HK-2 (cell line): ENCODE measurements at regions not wholly inside any gene's neighbourhood (a gene's known extent, or its start where the extent isn't known, plus 50 kb on each side); places are given as distances from the start of the nearest gene placed in this dataset.

Experiments used
- DNase-seq: peaks from one replicate; pipeline ENCODE4 v3.0.0-alpha.2; 2018; ENCODE audit not compliant: unreplicated experiment

DNA sequence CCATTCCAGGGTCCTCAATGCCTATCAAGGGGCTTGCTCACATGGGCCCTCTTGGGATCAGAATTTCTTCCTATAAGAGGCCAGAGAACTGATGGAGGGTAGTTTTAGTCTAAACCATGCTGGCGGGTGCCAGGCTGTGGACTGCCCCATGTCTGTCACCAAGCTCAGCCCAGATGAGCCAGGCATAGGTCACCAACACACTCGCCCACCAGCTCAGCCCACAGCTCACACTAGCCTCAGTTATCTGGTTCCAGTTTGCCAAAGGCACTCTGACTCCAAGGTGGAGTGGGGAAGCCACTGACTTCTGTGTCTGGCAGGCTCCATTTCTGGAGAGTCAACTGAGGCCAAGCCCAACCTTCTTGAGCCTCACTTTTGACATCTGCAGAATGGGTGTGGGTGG, 50.7 kb upstream of the INSYN1 start:
- no peak for DNase-seq

DNA sequence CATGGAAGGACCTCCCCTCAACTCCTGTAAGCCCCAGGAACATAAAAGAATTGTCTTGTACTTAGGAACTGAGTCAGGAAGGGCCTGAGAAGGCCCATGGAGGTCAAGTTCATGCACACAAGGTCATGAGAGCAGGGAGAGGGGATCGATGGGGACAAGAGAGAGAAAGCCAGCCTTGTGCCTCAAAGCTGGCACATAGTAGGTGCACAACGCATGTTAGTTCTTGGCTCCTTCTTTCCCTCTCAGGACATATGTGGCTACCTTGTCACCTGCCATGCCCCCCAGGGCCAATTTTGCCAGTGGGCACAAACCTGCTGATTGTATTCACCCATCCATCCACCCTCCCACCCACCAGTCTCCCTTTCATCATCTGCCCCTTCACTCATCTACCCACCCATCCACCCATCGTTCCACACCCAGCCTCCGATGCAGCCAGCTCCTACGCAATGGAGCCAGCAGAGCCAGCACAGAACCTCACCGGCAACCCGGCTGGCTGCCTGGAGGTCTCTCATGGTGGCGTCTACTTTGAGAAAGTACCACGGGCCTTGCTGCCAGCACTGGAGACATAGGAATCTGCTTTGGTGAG, 52.4 kb upstream of the INSYN1 start:
- DNase-seq, result no peak

DNA sequence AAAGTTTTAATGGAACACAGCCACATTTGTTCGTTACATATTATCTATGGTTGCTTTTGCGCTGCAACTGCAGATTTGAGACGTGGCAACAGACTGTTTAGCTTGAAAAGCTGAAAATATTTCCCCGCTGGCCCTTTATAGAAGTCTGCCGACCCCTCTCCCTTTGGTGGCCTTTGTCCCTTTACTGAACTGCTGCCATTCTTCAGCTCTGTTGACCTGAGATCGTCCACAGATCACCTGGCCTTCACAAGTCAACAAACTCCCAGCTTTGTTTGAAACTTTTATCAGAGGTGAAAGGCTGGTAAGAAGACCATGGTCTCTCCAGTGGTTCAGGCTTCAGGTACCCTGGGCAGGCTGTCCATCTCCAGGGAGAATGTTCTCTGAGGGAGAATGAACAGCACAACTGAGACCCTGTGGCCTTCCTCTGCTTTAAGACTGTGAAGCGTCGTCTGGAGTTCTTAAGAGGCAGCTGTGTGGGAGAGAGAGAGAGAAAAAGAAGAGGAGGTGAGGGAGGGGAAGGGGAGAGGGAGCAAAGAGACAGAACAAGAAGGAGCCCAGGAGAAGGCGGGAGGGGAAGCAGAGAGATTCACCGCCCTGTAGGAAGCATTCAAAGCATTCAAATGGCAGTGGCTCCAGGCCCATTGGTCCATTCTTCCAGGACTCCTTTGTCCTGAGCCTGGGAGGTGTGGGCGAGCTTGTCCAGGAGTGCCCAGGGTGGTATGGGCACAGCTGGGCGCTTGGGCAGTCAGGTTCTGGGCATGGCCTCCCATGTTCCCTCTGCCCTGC, 53.7 kb upstream of the INSYN1 start:
- no peak for DNase-seq

DNA sequence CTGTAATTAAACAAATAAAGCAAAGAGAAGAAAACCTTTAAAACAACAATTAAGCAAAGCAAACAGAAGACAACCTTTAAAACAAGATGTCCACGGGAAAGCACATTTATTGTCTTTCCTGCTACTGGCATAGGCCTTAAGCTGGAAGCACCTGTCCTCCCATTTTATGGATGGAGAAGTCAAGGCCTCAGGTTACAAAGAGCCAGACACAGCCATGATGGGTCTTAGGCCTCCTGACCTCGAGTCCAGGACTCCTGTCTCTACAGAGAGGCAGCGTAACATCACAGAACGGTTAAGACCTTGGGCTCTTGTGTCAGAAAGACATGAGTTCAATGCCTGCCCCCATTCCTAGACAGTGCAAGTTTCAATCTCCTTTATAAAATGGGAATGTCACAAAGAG, 54.7 kb upstream of the INSYN1 start:
- no peak for DNase-seq

DNA sequence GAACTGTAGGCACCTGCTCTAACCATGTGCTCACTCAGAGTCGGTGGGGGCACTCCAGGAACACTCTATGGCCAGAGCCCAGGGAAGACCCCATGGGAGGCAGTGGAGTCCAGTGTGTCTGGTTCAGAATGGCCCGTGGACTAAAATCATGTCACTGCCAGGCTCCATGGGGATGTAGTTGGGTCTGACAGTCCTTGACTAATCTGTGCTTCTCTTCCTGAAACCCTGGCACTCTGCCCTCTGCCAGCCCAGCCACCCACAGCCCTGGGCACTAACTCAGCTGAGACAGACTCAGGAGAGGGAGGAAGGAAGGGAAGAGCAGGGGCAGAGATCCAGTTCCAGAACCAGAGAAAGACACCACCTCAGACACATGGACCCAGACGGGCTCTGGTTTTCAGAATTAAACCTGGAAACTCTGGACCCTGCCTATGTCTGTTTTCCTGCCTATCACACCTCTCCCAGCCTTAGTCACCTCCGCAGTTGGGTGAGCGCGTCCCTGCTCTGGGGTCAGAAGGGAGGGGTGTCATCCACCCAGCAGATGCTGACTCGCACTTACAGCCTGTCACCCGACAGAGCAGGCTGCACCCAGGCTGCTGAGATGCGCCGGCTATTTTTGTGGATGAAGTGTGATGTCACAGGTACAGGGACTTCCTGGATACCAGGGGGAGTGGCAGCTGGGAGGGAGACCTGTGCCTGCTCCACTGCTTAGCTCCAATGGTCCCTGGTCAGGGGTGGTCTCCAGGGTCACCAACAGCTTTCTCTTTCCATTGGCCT, 56.8 kb upstream of the INSYN1 start:
- DNase-seq, result peak; percentile 24

DNA sequence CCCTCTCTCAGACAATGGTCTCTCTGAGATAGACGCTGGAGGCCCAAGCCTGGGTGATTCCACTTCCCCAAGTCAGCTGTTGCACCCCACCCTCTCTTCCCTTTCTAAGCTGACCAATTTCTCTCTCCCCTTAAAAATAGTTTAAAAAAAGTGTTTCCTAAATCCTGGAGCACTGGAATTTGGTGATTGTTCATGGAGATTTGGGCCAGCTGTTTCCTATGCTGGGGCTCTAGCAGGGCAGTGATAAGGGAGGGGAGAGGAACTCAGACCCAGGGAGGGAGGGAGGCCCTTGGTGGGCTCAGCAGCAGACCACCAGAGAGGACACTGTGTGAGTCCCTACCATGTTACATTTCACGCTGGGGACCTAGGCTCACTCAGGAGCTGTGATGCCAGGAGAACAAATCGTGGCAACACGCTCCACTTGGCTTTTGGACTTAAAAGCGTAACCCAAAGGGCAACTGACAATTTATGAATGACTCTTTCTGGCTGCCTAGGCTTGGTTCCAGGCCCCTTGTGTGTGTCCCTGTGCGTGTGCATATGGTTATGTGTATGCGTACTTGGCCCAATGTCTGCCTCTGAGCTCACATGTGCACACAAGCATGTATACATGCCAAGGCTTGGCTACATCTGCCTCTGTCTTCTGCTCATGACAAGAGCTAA, 59.8 kb upstream of the INSYN1 start:
- no peak for DNase-seq

DNA sequence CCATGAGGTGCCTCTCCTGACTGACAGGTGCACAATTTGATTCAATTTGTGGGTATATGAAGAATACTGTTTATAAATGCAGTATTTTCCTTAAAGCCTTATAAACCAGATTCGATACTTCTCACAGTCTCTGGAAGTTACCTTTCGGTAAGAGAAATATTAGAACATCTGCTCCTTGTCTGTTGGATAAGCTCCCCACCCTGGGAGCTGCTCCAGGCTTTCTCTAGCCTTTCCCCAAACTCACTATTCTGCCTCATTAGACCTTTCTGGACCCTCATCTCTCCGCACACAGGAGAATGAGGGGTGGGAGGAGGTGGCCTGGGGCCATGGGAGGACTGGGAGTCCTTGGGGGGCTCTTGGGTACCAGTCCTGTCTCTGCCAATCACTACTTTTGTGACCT, 59.8 kb upstream of the TBC1D21 start:
- DNase-seq, result no peak

DNA sequence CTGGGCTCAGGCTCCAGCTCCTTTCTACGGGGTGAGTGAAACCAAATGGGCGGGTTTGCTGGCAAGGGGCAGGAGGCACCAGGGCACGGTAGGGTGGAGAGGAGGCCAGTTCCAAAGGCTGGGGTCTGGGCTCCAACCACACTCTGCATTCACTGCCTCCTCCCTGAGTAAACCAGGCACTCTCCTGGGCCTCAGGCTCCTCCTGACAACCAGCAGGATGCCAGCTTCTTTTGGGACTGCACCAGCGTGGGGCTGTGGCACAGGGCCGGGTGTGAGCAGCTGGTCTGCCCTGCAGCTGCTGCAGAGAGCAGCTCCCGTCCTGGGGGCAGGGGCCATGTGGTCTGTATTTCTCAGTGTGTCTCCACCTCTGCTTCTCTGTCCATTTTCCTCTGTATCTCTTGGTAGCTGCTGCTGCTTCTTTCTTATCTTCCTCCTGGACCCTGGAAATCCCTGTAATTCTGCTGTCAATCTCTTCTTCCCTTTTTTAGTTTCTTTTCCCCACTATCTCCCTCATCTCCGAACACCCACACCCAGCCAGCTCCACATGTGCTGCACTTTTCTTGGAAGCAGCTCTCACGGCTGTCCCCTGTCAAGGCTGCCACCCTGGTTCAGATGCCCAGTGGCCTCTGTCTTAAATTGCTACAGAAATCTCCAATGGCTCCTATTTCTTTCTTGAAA, 54.9 kb upstream of the TBC1D21 start:
- no peak for DNase-seq

DNA sequence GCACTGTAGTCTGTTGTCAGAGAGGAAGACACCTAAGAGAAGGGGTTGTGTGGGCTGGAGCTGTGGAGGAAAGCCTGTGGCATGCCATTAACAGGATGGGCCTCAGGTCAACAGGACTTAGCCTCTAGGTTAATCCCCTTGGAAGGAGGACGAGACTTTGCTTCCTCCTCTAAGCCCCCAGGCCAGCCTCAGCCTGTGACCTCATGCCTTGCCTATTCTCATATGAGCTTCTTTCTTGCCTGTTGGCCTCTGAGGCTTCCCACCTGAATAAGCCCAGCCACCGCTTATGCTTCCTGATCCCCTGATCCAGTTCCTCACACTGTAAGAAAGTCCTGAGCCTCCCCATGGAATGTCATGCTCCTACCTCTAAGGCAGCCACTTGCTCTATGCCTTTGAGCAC, 52.2 kb upstream of the TBC1D21 start:
- DNase-seq, result no peak

DNA sequence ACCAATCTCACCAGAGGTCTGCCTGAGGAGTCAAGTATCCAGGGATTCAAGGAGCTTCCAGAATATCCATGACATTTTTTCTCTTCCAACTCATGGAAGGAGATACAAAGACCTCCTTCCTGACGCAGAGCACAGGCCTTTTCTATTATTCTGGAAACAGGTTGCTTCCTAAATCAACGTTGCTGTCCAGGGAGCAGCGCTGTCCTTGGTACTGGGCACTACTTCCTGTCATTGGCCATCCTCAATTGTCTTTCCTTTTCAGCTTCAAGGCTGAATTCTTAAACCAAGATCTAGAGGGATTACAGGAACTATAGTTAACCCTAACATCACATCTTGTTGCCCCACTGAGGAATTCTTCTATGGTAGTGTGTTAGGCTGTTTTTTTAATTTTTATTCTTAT, 50.4 kb upstream of the TBC1D21 start:
- DNase-seq, result no peak
